HepG2 (cell line): ENCODE measurements at regions not wholly inside any gene's neighbourhood (a gene's known extent, or its start where the extent isn't known, plus 50 kb on each side); places are given as distances from the start of the nearest gene placed in this dataset.

ENCODE experiments used
- HOXD1 ChIP-seq: sonication (generic); formaldehyde crosslinking; IDR thresholded peaks from 2 replicates; pipeline ENCODE4 v1.5.0; 2020; ENCODE audit warnings: missing genetic modification reagents
- MEIS2 ChIP-seq: sonication (generic); formaldehyde crosslinking; IDR thresholded peaks from 2 replicates; pipeline ENCODE4 v1.9.0; 2021; ENCODE audit warnings: mild to moderate bottlenecking, missing genetic modification reagents
- RAD21 ChIP-seq: fragments of 450-650 bp; formaldehyde crosslinking; IDR thresholded peaks from 2 replicates; pipeline ENCODE4 v1.5.0; 2020; ENCODE audit warnings: mild to moderate bottlenecking
- RARA ChIP-seq: IDR thresholded peaks from 2 replicates; pipeline ENCODE4 v1.6.1; 2016; ENCODE audit warnings: missing genetic modification reagents, missing compliant biosample characterization
- ZNF432 ChIP-seq: sonication (generic); formaldehyde crosslinking; IDR thresholded peaks from 2 replicates; pipeline ENCODE4 v1.5.0; 2020; ENCODE audit warnings: missing genetic modification reagents, mild to moderate bottlenecking, borderline replicate concordance
- TF ChIP-seq, protein P1 (sequence below): sonication (generic); formaldehyde crosslinking; IDR thresholded peaks from 2 replicates; pipeline ENCODE4 v1.4.0; 2020; ENCODE audit warnings: mild to moderate bottlenecking, missing genetic modification reagents
- TF ChIP-seq, protein P2 (sequence below): sonication (generic); formaldehyde crosslinking; IDR thresholded peaks from 2 replicates; pipeline ENCODE4 v1.5.1; 2020; ENCODE audit warnings: mild to moderate bottlenecking, missing genetic modification reagents, borderline replicate concordance
- TF ChIP-seq, protein P3 (sequence below): sonication (generic); formaldehyde crosslinking; IDR thresholded peaks from 2 replicates; pipeline ENCODE4 v1.4.0; 2020; ENCODE audit warnings: mild to moderate bottlenecking, low read depth, missing genetic modification reagents

DNA sequence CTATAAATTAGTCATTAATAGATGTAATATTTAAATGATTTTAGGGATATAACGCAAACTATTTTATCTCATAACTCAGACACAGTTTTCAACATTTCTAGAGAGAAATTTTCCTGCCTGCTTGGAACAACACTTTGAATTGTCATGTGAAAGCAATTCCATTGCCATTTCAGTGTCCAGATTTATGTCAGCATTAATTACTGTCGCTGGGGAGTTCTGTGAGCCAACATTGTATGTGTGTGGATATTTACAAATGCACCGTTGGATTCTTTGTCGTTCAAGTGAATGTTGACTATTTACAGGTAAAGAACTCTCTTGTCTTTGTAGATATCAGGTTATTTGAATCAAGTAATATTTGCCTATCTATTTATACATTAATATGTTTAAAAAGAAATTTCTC, 465.3 kb upstream of the RGS6 start (continued):
- TF ChIP-seq, protein P1, sequence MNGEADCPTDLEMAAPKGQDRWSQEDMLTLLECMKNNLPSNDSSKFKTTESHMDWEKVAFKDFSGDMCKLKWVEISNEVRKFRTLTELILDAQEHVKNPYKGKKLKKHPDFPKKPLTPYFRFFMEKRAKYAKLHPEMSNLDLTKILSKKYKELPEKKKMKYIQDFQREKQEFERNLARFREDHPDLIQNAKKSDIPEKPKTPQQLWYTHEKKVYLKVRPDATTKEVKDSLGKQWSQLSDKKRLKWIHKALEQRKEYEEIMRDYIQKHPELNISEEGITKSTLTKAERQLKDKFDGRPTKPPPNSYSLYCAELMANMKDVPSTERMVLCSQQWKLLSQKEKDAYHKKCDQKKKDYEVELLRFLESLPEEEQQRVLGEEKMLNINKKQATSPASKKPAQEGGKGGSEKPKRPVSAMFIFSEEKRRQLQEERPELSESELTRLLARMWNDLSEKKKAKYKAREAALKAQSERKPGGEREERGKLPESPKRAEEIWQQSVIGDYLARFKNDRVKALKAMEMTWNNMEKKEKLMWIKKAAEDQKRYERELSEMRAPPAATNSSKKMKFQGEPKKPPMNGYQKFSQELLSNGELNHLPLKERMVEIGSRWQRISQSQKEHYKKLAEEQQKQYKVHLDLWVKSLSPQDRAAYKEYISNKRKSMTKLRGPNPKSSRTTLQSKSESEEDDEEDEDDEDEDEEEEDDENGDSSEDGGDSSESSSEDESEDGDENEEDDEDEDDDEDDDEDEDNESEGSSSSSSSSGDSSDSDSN (CRISPR knock-in tag) = no peak
- TF ChIP-seq RAD21 (CRISPR knock-in tag) (no peak), RARA (CRISPR knock-in tag) (no peak), ZNF432 (CRISPR knock-in tag) (no peak), HOXD1 (CRISPR knock-in tag) (no peak), MEIS2 (CRISPR knock-in tag) (no peak)
- TF ChIP-seq, protein P2, sequence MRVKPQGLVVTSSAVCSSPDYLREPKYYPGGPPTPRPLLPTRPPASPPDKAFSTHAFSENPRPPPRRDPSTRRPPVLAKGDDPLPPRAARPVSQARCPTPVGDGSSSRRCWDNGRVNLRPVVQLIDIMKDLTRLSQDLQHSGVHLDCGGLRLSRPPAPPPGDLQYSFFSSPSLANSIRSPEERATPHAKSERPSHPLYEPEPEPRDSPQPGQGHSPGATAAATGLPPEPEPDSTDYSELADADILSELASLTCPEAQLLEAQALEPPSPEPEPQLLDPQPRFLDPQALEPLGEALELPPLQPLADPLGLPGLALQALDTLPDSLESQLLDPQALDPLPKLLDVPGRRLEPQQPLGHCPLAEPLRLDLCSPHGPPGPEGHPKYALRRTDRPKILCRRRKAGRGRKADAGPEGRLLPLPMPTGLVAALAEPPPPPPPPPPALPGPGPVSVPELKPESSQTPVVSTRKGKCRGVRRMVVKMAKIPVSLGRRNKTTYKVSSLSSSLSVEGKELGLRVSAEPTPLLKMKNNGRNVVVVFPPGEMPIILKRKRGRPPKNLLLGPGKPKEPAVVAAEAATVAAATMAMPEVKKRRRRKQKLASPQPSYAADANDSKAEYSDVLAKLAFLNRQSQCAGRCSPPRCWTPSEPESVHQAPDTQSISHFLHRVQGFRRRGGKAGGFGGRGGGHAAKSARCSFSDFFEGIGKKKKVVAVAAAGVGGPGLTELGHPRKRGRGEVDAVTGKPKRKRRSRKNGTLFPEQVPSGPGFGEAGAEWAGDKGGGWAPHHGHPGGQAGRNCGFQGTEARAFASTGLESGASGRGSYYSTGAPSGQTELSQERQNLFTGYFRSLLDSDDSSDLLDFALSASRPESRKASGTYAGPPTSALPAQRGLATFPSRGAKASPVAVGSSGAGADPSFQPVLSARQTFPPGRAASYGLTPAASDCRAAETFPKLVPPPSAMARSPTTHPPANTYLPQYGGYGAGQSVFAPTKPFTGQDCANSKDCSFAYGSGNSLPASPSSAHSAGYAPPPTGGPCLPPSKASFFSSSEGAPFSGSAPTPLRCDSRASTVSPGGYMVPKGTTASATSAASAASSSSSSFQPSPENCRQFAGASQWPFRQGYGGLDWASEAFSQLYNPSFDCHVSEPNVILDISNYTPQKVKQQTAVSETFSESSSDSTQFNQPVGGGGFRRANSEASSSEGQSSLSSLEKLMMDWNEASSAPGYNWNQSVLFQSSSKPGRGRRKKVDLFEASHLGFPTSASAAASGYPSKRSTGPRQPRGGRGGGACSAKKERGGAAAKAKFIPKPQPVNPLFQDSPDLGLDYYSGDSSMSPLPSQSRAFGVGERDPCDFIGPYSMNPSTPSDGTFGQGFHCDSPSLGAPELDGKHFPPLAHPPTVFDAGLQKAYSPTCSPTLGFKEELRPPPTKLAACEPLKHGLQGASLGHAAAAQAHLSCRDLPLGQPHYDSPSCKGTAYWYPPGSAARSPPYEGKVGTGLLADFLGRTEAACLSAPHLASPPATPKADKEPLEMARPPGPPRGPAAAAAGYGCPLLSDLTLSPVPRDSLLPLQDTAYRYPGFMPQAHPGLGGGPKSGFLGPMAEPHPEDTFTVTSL (CRISPR knock-in tag) = no peak
- TF ChIP-seq, protein P3, sequence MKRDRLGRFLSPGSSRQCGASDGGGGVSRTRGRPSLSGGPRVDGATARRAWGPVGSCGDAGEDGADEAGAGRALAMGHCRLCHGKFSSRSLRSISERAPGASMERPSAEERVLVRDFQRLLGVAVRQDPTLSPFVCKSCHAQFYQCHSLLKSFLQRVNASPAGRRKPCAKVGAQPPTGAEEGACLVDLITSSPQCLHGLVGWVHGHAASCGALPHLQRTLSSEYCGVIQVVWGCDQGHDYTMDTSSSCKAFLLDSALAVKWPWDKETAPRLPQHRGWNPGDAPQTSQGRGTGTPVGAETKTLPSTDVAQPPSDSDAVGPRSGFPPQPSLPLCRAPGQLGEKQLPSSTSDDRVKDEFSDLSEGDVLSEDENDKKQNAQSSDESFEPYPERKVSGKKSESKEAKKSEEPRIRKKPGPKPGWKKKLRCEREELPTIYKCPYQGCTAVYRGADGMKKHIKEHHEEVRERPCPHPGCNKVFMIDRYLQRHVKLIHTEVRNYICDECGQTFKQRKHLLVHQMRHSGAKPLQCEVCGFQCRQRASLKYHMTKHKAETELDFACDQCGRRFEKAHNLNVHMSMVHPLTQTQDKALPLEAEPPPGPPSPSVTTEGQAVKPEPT = no peak
